ENCODE measurements at regions not wholly inside any gene's neighbourhood (a gene's known extent, or its start where the extent isn't known, plus 50 kb on each side); places are given as distances from the start of the nearest gene placed in this dataset.

DNA sequence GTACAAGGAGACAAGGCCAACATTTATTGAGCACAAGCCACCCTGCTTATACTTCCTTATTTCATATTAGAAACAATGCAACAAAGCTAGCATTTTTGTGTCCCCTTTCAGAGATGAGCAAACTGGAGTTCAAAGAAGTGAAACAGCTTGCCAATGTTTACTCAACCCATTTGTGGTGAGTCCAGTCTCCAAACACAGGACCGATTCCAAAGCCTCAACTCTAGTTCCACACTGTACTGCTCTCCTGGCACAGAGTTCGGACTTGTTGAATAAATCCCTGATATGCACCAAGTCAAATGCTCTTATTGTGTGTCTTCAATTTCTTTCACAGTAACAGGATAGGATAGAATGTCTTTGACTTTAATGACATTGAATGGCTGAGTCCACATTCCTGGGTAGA lies 604.8 kb upstream of the BRINP1 start:
- DNase-seq: no peak

DNA sequence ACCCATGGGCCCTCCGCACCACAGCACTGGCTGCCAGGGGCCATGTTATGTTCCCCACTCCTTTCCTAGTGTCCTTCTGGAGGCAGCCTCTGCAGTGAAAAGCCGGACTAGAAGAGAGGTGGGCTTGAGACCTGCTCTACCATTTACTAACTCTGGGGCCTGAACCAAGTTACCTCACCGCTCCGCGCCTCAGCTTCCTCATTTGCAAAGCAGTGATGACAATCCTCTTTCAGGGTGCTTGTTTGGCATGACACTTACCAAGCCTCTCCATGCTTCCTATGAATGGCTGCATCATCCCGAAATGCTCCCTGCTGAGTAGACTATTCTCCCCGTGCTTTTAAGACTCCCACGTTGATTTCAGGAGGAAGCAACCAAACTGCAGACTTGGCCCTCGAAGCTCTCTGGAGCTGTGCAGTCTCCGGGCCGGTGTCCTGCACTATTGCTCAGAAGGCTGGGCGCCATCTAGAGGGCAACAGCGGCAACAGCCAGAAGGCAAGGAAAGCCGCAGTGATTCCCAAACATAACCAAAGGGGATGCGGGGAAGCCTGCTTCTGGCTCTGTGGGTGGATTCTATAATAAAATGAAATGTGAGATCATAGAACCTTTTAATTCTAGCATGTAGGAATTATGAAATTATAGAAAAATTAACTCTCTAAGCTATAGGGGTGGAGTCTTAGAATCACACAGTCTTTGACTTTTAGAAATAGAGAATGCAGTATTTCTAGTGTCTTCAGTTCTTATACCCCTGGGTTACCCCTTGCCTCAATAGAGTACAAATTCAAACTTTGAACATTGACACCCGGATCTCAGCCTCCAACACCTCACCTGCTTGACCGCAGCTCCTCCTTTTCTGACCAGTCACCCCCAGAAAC lies 599.8 kb upstream of the BRINP1 start:
- peak; percentile 2 to 8 for DNase-seq

DNA sequence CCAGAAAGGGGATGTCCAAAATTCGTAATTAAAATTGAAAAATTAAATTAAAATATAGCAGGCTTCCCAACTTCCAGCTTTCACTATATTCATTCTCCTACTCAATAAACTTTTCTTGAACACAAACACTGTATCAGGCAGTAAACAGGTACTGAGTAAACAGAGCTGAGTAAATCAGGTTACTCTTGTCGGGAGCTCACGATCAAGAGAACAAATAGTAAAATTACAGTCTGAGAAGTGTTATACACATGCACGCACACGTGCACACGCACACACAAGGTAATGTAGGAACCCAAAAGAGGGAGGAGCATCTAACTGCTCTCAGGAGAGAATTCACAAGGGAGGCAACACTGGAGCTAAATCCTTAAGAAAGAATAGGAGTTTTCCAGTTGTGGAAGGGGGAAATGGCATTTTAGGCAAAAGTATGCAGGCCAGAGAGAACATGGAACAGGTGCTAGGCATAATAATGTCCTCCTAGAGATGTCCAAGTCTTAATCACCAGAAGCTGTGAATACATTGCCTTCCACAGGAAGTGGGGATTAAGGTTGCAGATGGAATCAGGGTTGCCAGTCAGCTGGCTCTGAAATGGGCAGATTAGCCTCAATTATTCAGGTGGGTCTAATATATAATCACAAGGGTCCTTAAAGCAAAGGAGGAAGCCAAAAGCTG lies 598.8 kb upstream of the BRINP1 start:
- DNase-seq: no peak

DNA sequence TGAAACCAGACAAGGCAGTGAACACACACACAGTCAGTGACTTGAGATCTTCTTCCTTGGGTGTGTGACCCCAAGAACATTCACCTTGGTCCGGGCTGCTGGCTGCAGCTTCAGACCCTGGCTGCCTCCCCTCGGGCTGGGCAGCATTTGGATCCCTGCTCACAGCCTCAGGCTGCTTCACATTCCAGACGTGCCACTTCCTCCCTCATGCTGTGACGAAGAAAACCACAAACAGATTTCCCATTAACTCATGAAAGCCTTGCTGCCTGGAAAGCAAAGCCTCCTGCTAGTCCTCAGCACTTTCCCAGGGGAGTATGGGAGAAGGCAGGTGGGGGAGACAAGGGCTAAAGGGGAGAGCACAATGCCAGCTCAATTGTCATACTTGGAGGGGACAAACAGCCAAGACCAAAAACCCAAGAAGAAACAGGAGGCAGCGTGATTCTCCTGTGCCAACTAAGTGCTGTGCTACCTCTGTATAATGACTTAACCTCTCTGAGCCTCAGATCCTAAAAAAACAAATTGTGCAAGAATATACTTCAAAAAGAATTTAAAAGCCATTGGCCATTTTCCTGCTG lies 594.6 kb upstream of the BRINP1 start:
- DNase-seq: no peak

DNA sequence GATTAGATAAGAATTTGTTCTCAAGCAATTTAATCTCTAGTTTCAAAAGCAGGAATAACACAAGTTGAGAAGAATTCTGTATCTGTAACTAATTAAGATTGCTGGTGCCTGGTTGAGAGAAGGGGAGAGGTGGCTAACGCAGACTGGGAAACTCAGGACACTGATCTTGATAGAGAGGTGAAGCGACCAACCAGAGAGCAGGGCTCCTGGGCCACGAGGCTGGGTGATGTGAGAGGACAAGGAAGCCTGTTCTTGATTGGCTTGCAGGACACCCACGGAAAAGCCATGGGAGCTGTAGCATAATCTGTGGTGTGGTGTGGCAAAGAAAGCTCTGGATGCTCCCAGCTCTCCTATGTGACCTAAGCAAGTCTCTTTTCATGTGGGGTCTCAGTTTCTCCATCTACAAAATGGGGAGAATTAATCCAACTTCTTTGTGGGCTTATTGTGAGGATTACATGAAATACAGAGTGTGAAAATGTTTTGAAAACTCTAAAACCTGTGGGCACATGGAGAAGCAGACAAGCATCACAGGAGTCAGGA lies 594.1 kb upstream of the BRINP1 start:
- no peak for DNase-seq

DNA sequence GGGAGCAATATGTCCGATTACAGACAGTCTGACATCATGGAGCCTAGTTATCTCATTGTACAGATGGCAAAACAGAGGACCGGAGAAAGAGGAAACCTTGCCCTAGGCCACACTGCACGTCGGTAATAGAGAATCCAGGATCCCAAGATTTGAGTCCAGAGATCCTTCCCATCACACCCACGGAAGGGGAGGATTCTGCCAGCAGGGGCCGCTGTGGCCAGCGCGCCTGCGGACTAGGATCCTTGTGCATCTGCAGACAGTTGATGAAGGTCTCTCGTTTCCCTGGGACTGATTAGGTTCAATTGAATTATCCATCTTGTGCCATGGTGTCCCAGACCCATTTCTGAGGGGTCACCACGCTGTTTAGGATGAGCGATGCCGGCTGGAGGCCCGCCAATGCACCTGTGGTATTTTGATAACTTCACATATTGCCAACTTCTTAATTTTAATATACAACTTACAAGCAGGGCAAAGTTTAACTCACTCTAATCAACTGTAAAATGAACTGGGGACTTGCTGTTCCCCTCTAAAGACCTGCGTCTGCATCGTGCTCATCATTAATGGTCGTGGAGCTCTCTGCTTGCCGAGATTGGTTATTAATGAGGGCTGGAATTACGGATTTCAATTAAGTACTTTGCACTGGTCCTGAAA lies 592.7 kb upstream of the BRINP1 start:
- no peak for DNase-seq

DNA sequence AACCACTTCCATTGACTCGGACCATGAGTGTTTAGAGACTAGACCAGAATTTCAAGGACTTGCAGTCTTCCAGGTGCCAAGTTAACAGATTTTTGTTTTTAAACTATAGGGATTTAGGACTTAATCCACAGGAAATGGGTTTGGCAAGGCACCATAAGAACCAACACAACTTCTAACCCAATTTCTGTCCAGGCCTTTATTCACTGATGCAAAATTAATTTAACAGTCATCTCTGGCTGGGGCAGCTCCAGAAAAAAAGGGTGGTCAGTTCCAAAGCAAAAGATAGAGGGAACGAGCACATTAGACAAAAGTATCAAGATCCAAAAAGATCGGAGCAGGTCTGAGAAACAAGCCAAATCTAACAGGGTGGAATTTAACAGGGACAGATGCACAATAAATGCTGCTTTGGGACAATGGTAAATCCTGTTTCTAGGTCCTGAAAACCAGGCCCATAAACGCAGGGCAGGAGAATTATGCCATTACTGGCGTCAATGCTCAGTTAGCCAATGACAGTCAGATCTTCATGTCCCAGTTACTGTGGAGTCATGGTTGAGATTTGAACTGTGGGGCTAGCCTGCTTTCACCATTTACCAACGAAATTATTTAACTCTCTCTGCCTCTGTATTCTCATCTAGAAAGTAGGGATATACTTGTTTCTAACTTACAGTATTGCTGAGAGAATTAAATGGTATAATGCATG lies 590.8 kb upstream of the BRINP1 start:
- no peak for DNase-seq

DNA sequence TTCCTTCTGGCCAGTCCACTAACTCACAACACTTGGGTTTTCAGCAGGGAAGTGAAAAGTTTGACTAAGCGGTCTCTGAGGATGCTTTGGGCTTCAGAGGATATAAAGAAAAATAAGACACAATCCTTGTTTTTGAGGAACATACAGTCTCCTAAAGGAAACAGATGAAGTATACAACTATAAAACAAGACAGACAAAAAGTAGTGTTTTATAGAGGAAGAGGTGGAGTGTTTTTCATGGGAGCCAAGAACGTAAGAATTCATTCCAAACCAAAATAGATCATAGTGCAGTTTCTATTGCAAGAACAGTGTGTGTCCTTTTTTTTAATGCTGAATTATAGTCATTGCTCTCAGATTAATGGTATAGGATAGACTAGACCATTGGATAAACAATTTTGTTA lies 586.9 kb upstream of the BRINP1 start:
- no peak for DNase-seq

DNA sequence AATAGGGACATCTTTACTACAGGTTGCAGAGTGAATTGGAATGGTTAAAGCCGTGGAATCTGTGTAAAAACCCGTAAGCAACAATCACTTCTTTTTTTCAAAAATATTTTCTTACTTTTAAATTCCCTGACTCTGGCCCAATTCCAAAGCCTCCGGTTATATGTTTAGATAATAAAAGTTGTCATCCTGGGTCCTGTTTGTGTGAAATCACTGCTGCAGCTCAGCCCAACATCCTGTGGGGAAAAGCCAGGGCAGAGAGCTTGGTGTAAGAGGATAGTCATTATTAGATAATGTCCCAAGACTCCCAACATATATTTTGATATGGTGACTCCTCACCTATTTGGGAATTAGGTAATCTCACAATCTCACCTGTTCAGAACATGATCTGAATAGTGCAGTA lies 586.0 kb upstream of the BRINP1 start:
- DNase-seq: no peak

DNA sequence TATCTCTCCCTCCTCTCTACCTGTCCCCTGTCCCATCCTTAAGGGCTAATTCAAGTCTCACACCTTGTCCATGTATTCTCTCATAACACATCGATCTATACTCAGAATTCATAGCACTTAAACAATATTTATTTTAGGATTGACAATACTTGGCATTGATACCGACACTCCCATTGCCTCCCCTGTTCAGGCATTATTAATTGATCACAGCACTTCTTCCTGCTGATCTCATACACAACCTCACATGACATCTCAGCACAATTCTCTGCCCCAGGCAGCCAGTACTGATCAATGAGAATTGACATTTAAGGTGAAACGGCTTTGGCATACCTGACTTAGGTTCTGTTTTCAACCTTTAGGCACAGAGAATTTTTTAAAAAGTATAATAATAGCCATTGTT lies 582.4 kb upstream of the BRINP1 start:
- DNase-seq: no peak

DNA sequence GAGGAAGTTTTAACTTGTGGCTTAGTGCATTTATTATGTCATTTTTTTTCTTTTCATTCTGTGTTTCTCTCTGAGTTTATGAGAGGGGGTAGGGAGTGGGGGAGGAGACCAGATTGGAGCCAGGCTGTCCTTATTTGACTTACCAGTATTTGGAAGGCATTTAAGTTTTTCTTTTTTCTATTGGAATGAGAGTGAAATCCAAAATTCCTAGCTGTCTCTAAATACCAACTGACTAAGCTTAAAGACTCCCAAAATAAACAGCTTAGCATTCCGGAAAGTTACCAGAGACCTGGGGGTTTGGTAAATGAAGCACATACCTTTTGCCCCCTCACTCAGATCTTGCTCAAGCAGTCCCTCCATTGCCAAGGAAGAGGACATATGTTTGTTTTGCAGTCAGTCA lies 581.9 kb upstream of the BRINP1 start:
- DNase-seq: no peak

DNA sequence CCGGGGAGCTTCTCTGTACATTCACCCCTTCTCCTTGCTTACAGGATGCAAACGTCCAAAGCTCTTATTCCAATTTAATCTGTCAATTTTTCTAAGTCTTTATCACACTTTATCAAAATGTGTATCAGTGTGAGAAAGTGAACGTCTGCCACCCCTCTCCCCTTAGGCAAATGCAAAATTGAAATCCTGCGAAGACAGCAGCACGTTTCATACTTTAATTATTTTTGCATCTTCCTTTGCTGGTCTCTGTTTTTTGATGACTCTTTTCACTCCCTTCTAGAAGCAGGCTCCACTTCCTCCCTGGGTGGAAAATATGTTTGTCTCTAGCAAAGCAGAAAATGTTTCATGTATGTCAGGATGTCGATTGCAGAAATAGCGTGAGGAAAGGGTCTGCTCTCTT lies 576.5 kb upstream of the BRINP1 start:
- no peak for DNase-seq

DNA sequence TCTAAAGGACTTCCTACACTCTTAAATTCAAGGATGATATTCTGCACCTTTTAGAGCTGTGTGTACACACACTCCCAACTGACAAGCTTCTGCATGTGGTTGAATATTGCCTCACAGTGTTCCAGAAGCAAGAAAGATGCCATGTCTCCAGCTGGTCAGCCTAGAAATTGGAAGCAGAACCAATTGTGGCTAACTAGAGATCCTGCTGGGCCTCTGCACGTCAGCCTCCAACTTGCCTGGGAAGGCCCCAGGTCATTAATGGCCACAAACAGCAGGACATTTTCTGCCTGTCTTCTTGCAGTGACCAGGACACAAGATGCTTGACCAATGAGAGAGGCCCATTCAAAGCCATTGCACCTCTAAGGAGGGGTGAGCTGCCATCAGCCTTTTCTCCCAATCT lies 571.9 kb upstream of the BRINP1 start:
- DNase-seq: no peak

DNA sequence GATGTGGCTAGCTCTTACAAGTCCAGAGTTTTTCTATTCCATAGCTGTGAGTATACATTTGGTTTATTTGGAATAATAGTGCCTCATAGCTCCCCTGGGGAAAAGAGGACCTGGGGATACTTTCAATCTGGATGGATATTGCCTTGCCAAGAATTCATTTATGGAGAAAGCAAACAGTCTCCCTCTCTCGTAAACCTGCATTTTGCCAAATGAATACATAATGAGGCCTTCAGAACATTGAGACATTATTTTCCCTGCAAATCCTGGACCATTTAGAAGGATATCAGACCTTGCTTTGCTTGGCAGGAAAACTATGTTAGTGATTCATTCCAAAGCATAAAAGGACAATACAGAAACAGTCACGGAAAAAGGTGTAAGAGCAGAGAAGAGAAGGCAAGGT lies 569.6 kb upstream of the BRINP1 start:
- DNase-seq: no peak

DNA sequence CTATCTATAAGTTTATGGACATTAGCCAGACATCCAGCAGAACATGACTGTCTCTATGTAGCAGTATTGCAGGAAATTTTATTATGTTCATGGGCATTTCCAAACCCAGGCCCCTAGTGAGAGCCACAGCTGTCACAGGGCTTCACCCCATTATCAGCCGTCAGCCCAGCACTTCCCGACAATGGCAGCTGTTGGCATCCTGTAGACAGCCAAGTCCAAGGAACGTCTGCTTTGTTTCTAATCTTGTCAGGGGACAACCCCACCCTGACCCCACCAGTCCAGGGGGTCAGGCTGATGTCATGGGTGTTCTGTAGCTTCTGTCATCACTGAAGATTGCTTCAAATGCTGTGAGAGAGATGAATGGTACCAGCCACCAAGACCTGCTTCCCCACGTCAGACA lies 565.3 kb upstream of the BRINP1 start:
- DNase-seq: no peak

DNA sequence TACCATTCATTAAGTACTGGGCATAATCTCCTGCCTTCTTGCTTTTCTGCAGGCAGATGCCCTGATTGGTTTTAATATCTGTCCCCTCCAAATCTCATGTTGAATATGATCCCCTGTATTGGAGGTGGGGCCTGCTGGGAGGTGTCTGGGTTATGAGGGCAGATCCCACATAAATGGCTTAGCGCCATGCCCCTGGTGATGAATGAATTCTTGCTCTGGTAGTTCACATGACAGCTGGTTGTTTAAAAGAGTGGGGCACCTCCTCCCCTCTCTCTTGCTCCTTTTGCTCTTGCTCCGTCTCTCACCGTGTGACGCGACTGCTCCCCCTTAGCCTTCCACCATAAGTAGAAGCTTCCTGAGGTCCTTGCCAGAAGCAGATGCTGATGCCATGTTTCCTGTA lies 564.0 kb upstream of the BRINP1 start:
- DNase-seq: no peak

DNA sequence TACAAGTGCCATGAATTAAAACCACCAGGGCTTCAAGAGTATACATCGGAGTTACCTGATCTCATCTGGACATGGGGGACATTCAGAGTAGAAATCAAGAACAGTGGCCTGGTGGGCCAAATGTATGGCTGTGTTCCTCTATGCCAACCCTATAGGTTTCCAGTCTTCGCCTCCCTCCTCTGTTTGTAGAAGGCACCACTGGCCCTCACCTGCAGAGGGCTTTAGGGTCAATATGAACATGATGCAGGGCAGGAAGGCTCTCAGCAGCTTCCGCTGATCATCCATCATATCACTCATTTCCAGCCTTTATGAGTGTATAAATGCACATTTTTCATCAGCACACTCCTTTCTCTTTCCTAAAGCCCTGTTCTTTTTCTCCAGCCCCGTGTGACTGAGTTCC lies 555.5 kb upstream of the BRINP1 start:
- no peak for DNase-seq

DNA sequence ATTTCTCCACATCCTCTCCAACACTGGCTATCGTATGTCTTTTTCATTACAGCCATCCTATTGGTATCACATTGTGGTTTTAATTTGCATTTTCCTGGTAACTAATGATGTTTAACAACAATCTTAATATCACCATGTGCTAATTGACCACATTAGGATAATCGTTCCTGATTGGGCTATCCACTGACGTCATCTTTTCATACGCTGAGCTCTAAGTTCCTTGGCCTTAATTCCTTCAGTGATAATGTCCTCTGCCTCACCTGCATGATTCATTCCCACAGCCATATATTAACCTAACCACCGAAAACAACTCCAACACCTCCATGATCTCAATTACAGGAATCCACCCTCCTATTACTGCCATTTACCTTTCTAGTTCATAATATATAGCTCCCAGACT lies 547.9 kb upstream of the BRINP1 start:
- no peak for DNase-seq

DNA sequence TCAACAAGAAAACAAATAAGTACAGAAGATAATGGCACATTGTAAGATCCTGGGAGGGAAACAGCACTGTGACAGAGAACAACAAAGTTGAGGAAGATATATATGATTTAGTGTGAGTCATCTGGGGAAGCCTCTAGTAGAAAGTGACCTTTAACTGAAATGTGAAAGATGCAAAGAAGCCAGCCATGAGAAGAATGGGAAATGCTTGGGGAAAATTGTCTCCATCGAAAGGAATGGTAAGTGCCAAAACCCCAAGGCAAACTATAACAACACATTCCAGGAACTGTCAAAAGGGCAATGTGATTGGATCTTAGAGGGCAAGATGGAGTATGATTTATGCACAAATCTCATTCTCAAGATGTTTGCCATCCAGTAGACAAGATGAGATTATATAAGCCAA lies 537.8 kb upstream of the BRINP1 start:
- DNase-seq: no peak

DNA sequence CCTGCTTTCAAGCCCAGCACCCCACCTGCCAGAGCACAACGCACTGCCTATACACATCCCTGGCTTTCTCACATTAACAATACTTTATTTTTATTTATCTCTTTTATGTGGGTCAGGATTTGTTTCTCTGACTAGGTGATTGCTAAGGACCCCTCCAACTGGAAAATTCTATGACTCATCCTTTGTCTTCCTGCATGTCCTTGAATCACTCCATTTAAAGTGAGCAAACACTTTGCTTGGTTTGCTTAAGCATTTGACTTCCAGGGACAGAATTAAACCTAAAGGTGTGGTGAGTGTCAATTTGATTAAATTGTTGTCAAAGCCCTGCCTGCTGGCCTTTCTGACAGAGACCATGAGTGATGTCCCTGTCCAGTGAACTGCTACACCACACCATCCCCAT lies 536.5 kb upstream of the BRINP1 start:
- no peak for DNase-seq

DNA sequence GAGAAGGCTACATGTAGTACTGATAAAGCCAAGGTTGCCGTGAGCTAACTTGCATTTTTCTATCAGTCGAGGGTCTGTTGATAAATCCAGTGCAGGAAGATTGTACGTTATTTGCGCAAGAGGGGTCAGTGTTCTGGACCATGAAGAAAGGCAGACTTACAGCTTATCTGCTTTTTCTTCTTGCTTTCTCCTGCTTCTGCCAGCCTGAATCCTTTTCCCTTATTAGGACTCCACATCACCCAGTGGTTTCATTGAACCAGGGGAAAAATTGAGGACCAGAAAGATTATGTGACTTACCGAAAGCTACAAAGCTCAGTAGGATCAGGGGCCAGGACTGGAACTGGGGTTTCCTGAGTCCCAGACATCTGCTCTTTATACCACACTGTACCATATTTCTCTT lies 534.6 kb upstream of the BRINP1 start:
- no peak for DNase-seq

DNA sequence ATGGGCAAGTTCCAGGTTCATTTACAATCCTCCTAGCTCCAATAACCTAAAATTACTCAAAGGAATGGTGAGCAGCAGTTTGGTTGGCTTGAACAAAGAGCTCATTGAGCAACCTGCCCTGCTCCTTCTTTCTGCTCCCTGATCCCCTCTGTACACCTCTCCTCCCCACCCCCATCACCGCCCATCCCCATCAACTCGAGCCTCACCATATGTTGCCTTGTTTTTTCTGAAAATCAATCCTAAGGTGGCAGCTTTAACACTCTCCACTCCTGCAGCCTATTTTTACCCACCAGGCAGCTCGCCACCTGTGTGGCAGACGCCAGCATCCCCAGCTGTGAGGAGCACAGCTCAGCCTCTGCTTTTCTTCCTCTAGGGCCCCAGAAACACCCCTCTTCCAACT lies 533.4 kb upstream of the BRINP1 start:
- DNase-seq: no peak

DNA sequence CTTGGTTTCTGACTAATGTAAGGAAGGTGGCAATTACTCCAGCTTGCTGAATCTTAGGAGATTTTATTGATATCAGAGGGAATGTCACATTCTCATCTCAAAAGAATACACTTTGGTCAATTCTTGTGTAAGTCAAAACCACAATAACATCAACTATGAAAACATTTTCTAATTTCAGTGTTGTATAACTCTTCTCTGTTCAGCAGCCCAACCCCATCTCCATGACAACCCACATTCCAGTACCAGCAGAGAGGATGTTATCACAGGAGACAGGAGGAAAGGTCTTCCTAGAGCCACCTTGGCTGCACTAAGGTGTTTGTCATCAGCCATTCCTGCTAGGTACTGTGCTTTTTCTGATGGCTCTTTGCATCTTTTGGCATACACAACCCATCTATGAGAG lies 529.1 kb upstream of the BRINP1 start:
- DNase-seq: no peak

Data from bone marrow (tissue), 2 donors.